ENCODE measurements at regions not wholly inside any gene's neighbourhood (a gene's known extent, or its start where the extent isn't known, plus 50 kb on each side); places are given as distances from the start of the nearest gene placed in this dataset.

DNA sequence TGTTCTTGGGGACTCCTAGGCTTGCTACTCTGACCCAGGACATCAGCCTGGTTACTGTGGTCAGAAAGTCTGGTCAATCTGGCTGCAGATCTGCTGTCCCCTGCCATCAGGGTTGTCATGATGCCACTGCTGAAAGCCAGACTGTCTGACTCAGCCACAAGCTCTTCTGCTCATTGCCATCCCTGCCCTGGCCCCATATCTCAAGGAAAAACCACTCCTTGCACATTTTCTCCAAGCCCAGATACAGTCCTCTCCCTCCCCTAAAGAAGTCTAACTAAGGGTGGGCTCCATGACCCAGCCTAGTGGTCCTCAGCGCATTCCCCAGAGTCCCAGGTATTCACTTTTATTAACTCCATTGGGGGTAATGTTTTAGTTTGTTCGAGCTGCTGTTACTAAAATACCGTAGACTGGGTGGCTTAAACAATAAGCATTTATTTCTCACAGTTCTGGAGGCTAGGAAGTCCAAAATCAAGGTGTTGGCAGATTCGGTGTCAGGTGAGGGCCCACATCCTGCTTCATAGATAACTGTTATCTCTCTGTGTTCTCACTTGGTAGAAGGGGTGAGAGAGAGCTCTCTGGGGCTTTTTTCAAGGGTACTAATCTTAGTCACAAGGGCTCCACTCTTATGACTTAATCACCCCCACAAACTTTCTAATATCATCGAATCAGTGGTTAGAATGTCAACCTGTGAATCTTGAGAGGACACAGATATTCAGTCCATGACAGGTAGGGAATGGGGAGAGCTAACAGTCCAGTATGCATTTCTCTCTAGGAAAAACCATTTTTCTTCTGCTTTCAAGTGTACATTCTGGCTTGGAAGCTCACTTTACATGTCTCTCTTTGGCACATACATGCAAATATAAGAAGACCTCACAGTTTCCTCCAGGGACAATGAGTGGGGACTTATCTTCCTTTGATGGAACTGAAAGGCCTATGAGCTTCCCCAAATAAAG is 94.8 kb upstream of the CXCR4 start (continued):
- TF ChIP-seq, protein P1, sequence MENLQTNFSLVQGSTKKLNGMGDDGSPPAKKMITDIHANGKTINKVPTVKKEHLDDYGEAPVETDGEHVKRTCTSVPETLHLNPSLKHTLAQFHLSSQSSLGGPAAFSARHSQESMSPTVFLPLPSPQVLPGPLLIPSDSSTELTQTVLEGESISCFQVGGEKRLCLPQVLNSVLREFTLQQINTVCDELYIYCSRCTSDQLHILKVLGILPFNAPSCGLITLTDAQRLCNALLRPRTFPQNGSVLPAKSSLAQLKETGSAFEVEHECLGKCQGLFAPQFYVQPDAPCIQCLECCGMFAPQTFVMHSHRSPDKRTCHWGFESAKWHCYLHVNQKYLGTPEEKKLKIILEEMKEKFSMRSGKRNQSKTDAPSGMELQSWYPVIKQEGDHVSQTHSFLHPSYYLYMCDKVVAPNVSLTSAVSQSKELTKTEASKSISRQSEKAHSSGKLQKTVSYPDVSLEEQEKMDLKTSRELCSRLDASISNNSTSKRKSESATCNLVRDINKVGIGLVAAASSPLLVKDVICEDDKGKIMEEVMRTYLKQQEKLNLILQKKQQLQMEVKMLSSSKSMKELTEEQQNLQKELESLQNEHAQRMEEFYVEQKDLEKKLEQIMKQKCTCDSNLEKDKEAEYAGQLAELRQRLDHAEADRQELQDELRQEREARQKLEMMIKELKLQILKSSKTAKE (IDR thresholded peaks at IDR 0.05; ENCODE audit: low read depth, poor library complexity, severe bottlenecking): peak; percentile 75
- TF ChIP-seq CREM (IDR thresholded peaks at IDR 0.05; ENCODE audit: low read depth) (peak; percentile 22; the same call in 1 of the 2 replicates), SREBF2 (IDR thresholded peaks at IDR 0.05; ENCODE audit: low read length) (no peak), EGR1 (IDR thresholded peaks at IDR 0.05; ENCODE audit: borderline replicate concordance in 1 of 2, low read depth in 2 of 2, low read length in 2 of 2) (no peak), NKRF (conservative IDR thresholded peaks at IDR 0.05) (no peak), SMC3 (IDR thresholded peaks at IDR 0.05; ENCODE audit: borderline replicate concordance, low read length) (0 out of 2 replicates have a peak, but pooled peaks have one; percentile 2), TBL1XR1 (IDR thresholded peaks at IDR 0.05; ENCODE audit: low read depth, low read length) (peak; percentile 15; the same call in 1 of the 2 replicates), JUNB (IDR thresholded peaks at IDR 0.05) (peak; percentile 80)

Data from GM12878 (cell line).